ENCODE measurements at regions not wholly inside any gene's neighbourhood (a gene's known extent, or its start where the extent isn't known, plus 50 kb on each side); places are given as distances from the start of the nearest gene placed in this dataset.
A peak's percentile ranks its signal among the peaks of the same experiment; 100 is the strongest.

DNA sequence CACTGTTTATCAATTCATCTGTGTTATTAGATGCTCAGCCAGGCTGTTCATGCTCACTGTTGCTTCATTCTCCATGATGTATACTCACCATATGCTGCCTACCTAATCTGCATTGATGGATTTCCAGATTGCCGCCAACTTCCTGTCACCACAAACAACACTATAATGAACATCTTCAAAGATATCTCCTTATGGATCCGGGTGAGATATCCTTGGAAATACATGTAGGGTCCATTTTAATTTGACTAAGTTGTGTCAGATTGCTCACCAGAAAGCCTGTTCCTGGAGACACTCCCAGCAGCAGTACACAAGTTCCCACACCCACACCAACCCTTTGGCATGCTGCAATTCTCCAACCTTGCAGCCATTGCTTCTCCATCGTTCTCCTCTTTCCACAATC is 547.5 kb upstream of the TNP1 start:
- no peak for DNase-seq (ENCODE audit: low spot score)

DNA sequence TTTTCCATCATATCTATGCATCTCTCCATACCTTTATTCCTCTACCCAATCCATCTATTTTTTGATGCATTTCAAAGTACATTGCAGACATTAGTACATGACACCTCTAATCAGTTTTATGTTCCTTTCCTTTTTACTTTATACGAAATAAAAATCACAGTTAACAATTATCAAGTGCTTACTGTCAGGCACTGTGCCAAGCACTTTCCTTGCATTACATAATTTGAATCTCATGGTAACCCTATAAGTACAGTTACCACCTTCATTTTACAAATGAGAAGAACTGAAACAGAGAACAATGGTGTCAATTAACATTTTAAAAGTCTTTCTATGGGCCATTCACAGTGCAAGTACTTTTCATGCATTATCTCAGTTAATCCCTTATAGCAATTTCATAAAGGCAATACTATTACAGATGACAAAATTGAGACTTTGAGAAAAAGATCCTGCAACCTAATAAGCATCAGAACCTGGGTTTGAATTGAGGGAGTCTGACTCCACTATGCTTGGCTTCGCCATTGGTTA is 544.4 kb upstream of the TNP1 start:
- no peak for DNase-seq (ENCODE audit: low spot score)

- no peak for DNase-seq (ENCODE audit: low spot score)
Observed at GRCh38 chr2:217402761-217403383, 543.0 kb upstream of the TNP1 start.

DNA sequence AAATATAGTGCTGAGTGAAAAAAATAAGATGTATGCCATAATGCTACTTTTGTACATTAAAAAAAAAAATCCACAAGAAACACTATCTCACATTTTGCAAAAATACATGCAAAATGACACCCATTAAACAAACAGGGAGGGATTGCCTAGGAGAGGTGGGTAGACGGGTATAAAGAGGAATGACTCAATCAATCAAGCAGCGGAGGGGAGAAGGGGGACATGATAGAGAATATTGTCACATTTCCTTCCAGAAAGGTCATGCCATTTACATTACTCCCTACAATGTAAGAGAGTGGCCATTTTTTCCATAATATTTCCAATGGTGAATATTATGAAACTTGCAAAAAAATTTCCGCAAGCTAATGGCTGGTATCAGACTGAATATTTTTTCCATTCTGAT is 542.3 kb upstream of the TNP1 start:
- no peak for DNase-seq (ENCODE audit: low spot score)

- no peak for DNase-seq (ENCODE audit: low spot score)
Observed at GRCh38 chr2:217399291-217399690, 539.4 kb upstream of the TNP1 start.

GRCh38 chr2:217398860-217399259 is 539.0 kb upstream of the TNP1 start:
- DNase-seq (ENCODE audit: low spot score): no peak

GRCh38 chr2:217398101-217398500 is 538.2 kb upstream of the TNP1 start:
- no peak for DNase-seq (ENCODE audit: low spot score)

DNA sequence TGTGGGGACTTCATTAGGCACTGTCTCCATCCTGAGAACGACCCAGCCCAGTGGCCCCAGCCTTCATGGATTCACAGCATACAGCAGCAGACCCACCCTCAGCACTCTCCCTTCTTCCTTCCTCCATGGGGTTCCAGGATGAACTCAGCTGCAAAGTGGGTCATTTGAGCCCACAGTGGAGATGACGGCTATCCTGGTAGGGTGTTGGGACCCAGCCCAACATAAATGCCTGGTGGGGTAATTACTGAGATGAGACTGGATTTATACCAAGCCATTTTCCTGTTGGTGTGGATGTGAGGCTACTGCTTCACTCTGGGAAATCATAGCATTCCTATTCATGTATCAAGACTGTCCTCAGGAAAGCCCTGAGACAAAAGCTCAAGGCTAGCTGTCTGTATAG is 536.7 kb upstream of the TNP1 start:
- no peak for DNase-seq (ENCODE audit: low spot score)

GRCh38 chr2:217396165-217396564 is 536.3 kb upstream of the TNP1 start:
- DNase-seq (ENCODE audit: low spot score): no peak

GRCh38 chr2:217394510-217395351 is 534.9 kb upstream of the TNP1 start:
- DNase-seq (ENCODE audit: low spot score): no peak

DNA sequence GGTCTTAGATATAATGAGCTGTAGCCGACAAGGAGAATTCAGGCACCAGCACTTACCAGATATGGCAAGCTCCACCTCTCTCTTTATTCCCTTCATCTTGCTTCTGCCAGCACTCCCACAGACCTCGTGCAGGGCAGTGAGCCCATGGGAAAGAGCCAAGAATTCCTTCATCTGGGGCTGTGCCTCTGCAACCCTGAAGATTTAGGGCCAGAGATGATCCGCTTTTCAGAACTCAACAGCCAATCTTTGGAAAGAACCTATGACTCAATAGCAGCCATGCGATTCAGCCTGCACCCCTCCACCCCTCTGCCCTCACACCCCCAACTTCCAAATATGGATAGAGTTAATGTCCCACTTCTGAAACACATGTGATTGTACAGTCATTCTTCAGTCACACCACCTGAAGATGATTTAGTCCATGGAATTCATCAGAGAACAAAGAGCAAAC is 533.7 kb upstream of the TNP1 start:
- DNase-seq (ENCODE audit: low spot score): no peak

- DNase-seq (ENCODE audit: low spot score): no peak
Observed at GRCh38 chr2:217392930-217393584, 533.2 kb upstream of the TNP1 start.

DNA sequence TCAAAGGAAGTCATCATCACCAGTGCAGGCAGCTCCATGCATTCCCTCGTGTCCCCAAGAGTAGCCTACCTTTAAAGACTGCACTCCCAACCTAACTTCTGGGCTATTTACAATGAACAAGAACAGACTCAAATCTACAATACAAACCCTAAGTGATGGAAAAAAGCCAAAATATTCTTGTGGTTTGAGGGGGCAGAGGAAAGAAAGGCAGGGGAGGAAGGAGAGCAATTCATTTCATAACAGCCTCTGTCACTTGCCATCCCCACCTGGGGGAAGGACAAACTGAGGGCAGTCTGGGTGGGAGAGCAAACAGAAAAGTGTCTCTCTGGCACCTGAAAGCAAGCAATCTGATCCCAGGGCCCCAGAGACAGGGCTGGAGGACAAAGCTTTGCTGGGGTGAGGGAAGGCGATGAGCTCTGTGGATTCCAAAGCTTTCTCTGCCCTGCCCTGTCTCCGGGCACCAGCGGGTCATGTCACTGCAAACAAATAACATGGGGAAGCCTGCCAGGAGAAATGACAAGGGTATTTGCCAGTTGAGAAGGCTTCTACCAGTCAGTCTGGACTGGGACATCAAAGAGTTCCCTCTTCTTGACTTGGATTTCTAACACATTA is 528.0 kb upstream of the TNP1 start:
- no peak for DNase-seq (ENCODE audit: low spot score)

DNA sequence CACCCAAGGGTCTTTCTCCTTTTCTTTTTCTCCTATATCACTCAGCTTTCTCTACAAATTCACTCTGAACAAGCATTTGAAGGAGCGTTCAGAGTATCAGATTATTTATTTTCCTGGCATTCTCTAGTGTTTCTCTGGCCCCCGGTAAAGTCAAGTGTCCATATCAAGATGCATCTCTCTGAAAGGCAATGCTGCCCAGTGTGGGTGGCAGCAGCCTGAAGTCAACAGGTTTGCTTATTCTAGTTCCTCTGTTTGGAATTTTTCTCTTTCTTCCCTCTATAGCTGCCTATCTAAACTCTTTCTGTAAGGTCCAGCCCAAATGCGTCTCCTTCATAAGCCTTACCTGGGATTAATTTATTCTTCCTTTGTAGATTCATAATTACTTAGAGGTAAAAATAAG is 526.2 kb upstream of the TNP1 start:
- no peak for DNase-seq (ENCODE audit: low spot score)

DNA sequence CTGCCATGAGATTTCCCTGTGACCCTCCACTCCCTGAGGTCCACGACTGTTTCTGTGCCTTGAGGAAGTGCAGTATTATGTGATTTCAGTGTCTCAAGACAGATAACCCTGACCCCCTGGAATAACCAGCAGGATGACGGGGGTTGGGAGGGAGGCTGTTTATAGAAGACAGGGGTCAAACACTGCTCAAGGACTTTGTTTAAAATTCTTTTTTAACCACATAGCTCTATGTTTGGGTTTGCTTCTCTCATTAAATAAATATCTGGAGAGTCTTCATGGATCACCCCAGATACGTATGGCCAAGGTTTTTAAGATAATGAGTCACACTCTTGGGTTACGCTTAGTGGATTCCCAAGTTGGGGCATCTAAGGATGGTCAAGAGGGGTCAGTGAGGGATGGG is 523.8 kb upstream of the TNP1 start:
- DNase-seq (ENCODE audit: low spot score): no peak

GRCh38 chr2:217382794-217383193 is 522.9 kb upstream of the TNP1 start:
- no peak for DNase-seq (ENCODE audit: low spot score)

DNA sequence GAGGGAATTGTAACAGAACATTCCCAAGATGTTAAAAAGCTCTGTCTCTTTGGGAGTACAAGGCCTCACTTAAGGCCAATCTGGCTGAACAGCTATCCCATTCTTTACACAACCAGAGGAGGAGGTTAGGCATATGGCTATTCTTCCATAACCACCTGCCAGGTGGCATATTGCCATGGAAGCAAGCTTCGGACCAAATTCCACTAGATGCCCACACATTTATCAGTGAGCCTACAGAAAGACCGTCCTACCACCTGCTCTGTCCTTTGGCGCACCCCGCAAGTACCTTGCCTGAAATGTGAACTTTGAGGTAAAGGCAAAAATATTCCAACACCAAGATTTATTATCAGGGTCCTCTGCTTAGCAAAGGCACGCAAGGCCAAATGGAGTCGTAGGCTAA is 519.9 kb upstream of the TNP1 start:
- DNase-seq (ENCODE audit: low spot score): no peak

DNA sequence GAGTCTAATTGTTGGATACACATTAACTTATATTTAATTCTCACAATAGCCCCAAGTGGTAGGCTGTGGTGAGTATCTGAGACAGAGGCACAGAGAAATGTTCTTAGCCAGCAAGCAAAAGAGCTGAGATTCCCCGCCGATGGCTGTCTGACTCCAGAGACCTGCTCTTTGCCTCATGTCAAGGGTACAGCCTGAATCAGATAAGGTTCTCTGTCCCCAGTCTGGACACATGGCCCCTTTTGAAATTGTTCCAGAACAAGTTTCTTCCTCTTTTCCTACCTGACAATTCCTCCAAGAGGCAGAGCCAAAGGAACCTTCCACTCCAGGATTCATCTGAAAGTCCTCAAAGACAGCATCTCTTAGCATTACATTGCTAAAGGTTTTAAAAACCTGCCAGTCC is 512.9 kb upstream of the TNP1 start:
- no peak for DNase-seq (ENCODE audit: low spot score)

GRCh38 chr2:217371781-217372213 is 511.9 kb upstream of the TNP1 start:
- DNase-seq (ENCODE audit: low spot score): no peak

DNA sequence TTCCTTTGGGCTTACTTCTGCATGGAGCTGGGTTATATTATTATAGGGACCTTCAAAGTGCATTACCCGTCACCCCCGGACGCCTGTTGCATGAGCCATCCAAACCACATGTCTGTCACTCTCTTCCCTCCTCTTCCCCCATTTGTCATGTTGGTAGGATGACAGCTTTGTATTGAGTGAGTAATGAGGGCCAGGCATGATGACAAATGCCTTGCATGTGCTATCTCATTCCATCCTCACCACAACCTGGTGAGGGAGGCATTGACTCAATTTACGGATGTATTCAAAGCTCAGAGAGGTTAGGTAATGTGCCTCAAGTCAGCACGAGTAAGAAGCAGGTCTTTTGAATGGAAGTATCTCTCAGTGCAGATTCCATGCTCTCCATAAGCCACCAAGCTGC is 510.5 kb upstream of the TNP1 start:
- peak; percentile 31 for DNase-seq (ENCODE audit: low spot score)

- no peak for DNase-seq (ENCODE audit: low spot score)
Observed at GRCh38 chr2:217367464-217367863, 507.6 kb upstream of the TNP1 start.

GRCh38 chr2:217366966-217367365 is 507.1 kb upstream of the TNP1 start:
- DNase-seq (ENCODE audit: low spot score): no peak
